ENCODE measurements at regions not wholly inside any gene's neighbourhood (a gene's known extent, or its start where the extent isn't known, plus 50 kb on each side); places are given as distances from the start of the nearest gene placed in this dataset.

DNA sequence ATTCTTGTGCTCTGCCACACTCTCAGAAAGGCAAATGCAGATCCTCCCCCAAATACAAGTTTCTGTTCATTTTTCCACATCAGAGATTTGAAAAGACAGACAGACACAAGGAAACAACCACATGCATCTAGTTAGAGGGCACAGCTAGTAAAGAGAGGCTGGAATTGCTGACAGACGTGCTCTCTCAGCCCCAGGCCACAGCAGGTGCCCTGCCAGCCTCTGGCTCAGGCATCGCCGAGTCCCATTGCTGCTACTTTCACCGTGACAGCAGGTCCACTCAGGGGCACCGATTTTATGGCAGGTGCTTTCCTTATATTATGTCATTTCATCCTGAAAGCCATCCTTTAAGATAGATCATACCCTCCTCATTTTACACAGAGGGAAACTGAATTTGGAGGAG lies 507.5 kb downstream of the EIPR1 start:
- H3K4me3 ChIP-seq (replicated peaks in 1 of 2; ENCODE audit: low read depth in 2 of 2, low read length in 2 of 2): no peak overlapping the region
- TF ChIP-seq, protein P1, sequence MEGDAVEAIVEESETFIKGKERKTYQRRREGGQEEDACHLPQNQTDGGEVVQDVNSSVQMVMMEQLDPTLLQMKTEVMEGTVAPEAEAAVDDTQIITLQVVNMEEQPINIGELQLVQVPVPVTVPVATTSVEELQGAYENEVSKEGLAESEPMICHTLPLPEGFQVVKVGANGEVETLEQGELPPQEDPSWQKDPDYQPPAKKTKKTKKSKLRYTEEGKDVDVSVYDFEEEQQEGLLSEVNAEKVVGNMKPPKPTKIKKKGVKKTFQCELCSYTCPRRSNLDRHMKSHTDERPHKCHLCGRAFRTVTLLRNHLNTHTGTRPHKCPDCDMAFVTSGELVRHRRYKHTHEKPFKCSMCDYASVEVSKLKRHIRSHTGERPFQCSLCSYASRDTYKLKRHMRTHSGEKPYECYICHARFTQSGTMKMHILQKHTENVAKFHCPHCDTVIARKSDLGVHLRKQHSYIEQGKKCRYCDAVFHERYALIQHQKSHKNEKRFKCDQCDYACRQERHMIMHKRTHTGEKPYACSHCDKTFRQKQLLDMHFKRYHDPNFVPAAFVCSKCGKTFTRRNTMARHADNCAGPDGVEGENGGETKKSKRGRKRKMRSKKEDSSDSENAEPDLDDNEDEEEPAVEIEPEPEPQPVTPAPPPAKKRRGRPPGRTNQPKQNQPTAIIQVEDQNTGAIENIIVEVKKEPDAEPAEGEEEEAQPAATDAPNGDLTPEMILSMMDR (IDR thresholded peaks at IDR 0.05; ENCODE audit: low read depth, low read length): no peak
- no peak for DNase-seq (ENCODE audit: low read depth in 2 of 2)

DNA sequence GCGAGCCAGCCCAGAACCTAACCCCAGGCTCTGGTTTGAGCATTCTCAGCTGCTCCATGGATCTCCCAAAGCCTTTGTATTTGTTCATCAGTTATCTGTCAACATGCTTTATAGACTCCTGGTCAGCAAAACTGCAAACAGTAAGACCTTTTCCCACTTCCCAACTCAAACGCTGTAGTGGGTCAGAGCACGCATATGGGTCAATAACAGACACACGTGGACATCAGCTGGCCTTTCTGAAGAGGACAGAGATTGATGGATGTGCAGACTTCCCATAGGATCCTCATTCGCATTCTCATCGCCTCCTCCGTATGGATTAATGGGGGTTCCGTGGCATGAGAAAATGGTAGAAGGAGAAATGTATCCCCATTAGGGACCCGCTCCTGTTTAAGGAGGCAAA lies 508.1 kb downstream of the EIPR1 start:
- no peak for DNase-seq (ENCODE audit: low read depth in 2 of 2)
- TF ChIP-seq, protein P1 (IDR thresholded peaks at IDR 0.05; ENCODE audit: low read depth, low read length): no peak
- H3K4me3 ChIP-seq (replicated peaks in 1 of 2; ENCODE audit: low read depth in 2 of 2, low read length in 2 of 2): no peak overlapping the region

DNA sequence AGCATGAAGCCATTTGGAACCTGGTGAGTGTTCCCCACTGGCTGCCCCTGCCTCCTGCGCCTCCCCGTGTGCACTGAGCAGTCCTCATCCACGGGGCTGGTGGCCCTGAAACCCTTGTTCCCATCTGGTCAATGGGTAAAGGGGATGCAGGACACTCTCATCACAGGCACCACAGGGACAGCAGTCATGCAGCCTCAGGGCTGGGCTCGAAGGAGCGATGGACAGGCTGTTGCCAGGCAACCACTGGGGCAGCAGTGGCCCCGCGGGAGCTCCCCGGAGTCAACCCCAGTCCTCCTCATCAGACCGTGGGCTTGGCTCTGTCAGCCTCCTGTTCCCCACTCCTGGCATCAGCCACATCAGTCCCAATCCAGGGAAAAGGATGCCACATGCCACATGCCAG lies 509.5 kb downstream of the EIPR1 start:
- DNase-seq (ENCODE audit: low read depth in 2 of 2): no peak
- no peak overlapping the region for H3K4me3 ChIP-seq (replicated peaks in 1 of 2; ENCODE audit: low read depth in 2 of 2, low read length in 2 of 2)
- TF ChIP-seq, protein P1 (IDR thresholded peaks at IDR 0.05; ENCODE audit: low read depth, low read length): no peak

DNA sequence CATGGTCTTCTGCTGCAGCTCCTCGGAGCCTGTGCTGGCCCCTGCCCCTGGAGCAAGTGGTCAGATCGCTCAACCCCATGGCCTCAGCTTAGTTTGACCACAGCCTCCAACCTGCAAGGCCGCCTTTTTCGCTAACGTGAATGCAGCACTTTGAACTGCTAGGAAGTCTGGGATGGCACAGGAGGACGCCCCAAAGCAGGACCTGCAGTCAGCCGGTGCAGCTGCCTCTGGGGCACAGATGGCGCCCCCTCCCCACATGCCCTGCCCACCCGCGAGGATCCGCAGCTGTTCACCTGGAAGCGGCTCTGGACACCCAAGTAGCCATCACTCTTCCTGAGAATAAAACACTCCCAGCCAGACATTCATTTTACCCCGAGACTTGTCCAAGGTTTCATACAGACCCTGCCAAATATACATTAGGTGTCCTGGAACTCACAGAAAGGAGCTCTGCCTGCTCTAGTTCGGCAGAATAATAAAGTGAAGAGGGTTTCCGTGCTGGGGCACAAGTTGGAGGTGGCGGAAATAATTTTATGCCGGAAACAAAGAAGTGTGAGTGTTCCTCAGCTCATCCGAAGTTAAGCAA lies 510.1 kb downstream of the EIPR1 start:
- TF ChIP-seq, protein P1 (IDR thresholded peaks at IDR 0.05; ENCODE audit: low read depth, low read length): no peak
- no peak for DNase-seq (ENCODE audit: low read depth in 2 of 2)
- H3K4me3 ChIP-seq (replicated peaks in 1 of 2; ENCODE audit: low read depth in 2 of 2, low read length in 2 of 2): no peak overlapping the region

DNA sequence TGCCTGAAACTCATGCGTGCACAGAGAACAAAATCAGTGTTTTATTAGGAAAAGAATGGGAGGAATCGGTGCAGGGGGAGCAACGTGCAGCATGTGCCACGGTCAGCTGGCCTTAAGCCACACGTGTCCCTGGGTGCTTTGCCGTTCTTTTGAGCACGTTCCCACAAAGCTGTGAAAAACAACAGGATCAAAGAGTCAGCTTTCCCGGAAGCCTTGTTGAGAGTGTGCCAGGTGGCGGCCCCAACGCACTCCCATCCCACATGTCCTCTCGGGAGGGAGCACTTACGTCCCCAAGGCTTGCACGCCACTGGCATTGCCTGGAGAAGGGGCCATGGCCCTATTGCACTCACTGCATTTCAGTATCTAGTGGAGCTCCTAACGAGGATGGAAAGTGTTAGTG lies 511.2 kb downstream of the EIPR1 start:
- DNase-seq (ENCODE audit: low read depth in 2 of 2): no peak
- TF ChIP-seq, protein P1 (IDR thresholded peaks at IDR 0.05; ENCODE audit: low read depth, low read length): no peak
- no peak overlapping the region for H3K4me3 ChIP-seq (replicated peaks in 1 of 2; ENCODE audit: low read depth in 2 of 2, low read length in 2 of 2)

DNA sequence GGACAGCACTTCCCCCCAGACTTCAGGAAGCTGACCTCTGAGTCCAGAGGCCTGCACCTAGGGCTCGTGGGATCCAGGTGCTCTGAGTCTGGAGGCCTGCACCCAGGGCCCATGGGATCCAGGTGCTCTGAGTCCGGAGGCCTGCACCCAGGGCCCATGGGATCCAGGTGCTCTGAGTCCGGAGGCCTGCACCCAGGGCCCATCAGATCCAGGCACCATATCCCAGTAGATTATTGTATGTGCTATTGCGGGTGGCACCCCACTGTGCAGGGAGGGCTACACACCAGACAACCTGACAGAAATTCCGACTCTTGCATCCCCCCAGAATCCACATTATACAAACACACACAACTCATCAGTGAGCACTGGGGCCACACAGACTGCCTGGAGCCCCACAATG lies 515.2 kb downstream of the EIPR1 start:
- no peak overlapping the region for H3K4me3 ChIP-seq (replicated peaks in 1 of 2; ENCODE audit: low read depth in 2 of 2, low read length in 2 of 2)
- TF ChIP-seq, protein P1 (IDR thresholded peaks at IDR 0.05; ENCODE audit: low read depth, low read length): no peak
- DNase-seq (ENCODE audit: low read depth in 2 of 2): no peak

DNA sequence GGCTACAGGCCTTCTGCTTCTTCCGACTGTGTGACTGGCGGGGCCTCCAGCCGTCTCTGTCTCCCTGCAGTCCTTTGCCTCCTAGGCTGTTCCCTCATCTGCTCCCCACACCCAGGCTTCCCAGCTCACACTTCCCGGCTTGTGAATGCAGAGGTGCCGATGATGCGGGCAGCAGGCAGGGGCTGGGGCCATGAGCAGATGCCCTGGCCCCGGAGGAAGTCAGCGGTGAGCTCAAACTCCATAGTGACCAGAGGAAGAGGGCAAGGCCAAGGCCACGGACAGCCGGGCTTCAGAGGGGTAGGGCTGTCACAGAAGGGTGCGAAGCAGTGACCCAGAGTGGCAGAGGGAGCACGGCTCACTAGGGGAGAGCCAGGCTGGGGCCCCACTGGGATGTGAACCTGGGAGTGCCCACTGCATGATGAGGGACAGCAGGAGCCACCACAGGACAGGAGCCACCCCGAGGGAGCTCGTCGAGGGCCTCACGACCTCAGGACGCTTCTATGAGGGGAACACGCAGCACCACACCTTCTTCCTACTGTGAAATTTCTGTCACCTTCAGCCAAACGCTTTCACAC lies 515.9 kb downstream of the EIPR1 start:
- H3K4me3 ChIP-seq (replicated peaks in 1 of 2; ENCODE audit: low read depth in 2 of 2, low read length in 2 of 2): no peak overlapping the region
- TF ChIP-seq, protein P1 (IDR thresholded peaks at IDR 0.05; ENCODE audit: low read depth, low read length): no peak
- no peak for DNase-seq (ENCODE audit: low read depth in 2 of 2)
